ENCODE measurements at regions not wholly inside any gene's neighbourhood (a gene's known extent, or its start where the extent isn't known, plus 50 kb on each side); places are given as distances from the start of the nearest gene placed in this dataset.

DNA sequence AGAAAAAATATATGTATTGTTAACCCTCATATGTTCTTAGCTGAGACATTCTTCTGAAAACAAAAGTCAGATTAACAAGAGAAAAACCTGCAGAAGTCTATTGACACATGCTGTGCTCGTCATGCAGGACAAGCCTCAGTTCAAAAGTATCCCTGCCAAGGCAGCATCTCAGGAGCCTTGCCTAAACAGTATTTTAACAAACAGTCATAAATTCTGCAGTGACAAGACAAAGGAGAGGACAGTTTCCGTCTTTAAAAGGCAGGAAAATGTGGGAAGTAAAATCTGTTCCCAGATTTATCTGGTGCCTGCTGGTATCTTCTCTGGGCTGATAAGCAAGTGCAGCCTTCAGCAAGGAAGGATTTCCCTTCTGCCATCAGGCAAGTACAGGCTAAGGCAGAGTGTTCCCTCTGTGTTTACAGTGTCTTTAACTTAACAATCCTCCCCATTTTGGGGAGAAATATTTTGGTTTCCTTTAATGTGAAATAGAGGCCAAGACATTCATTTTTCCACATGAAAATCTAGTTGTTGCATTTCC, 480.2 kb upstream of the CCDC196 start:
- TF ChIP-seq, protein P1, sequence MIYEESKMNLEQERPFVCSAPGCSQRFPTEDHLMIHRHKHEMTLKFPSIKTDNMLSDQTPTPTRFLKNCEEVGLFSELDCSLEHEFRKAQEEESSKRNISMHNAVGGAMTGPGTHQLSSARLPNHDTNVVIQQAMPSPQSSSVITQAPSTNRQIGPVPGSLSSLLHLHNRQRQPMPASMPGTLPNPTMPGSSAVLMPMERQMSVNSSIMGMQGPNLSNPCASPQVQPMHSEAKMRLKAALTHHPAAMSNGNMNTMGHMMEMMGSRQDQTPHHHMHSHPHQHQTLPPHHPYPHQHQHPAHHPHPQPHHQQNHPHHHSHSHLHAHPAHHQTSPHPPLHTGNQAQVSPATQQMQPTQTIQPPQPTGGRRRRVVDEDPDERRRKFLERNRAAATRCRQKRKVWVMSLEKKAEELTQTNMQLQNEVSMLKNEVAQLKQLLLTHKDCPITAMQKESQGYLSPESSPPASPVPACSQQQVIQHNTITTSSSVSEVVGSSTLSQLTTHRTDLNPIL (CRISPR knock-in tag; IDR thresholded peaks at IDR 0.05; ENCODE audit: low read depth) = no peak
- TF ChIP-seq ISL1 (CRISPR knock-in tag; IDR thresholded peaks at IDR 0.05) (no peak), PPARA (CRISPR knock-in tag; IDR thresholded peaks at IDR 0.05; ENCODE audit: borderline replicate concordance) (no peak), ZFP3 (CRISPR knock-in tag; IDR thresholded peaks at IDR 0.05) (no peak), ZFP30 (CRISPR knock-in tag; IDR thresholded peaks at IDR 0.05) (no peak)
- TF ChIP-seq, protein P2, sequence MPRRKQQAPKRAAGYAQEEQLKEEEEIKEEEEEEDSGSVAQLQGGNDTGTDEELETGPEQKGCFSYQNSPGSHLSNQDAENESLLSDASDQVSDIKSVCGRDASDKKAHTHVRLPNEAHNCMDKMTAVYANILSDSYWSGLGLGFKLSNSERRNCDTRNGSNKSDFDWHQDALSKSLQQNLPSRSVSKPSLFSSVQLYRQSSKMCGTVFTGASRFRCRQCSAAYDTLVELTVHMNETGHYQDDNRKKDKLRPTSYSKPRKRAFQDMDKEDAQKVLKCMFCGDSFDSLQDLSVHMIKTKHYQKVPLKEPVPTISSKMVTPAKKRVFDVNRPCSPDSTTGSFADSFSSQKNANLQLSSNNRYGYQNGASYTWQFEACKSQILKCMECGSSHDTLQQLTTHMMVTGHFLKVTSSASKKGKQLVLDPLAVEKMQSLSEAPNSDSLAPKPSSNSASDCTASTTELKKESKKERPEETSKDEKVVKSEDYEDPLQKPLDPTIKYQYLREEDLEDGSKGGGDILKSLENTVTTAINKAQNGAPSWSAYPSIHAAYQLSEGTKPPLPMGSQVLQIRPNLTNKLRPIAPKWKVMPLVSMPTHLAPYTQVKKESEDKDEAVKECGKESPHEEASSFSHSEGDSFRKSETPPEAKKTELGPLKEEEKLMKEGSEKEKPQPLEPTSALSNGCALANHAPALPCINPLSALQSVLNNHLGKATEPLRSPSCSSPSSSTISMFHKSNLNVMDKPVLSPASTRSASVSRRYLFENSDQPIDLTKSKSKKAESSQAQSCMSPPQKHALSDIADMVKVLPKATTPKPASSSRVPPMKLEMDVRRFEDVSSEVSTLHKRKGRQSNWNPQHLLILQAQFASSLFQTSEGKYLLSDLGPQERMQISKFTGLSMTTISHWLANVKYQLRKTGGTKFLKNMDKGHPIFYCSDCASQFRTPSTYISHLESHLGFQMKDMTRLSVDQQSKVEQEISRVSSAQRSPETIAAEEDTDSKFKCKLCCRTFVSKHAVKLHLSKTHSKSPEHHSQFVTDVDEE (CRISPR knock-in tag; IDR thresholded peaks at IDR 0.05) = no peak
- TF ChIP-seq, protein P3, sequence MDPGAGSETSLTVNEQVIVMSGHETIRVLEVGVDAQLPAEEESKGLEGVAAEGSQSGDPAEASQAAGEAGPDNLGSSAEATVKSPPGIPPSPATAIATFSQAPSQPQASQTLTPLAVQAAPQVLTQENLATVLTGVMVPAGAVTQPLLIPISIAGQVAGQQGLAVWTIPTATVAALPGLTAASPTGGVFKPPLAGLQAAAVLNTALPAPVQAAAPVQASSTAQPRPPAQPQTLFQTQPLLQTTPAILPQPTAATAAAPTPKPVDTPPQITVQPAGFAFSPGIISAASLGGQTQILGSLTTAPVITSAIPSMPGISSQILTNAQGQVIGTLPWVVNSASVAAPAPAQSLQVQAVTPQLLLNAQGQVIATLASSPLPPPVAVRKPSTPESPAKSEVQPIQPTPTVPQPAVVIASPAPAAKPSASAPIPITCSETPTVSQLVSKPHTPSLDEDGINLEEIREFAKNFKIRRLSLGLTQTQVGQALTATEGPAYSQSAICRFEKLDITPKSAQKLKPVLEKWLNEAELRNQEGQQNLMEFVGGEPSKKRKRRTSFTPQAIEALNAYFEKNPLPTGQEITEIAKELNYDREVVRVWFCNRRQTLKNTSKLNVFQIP (CRISPR knock-in tag; IDR thresholded peaks at IDR 0.05; ENCODE audit: borderline replicate concordance, low read depth) = no peak

Measured in SK-N-SH treated with all-trans-retinoic acid at 6 μM for 48 hours (cell line).